ENCODE measurements at regions not wholly inside any gene's neighbourhood (a gene's known extent, or its start where the extent isn't known, plus 50 kb on each side); places are given as distances from the start of the nearest gene placed in this dataset.

GRCh38 chr19:31402529-31403316 lies 53.5 kb upstream of the TSHZ3 start:
- no peak for DNase-seq (ENCODE audit: low read depth, low spot score)

DNA sequence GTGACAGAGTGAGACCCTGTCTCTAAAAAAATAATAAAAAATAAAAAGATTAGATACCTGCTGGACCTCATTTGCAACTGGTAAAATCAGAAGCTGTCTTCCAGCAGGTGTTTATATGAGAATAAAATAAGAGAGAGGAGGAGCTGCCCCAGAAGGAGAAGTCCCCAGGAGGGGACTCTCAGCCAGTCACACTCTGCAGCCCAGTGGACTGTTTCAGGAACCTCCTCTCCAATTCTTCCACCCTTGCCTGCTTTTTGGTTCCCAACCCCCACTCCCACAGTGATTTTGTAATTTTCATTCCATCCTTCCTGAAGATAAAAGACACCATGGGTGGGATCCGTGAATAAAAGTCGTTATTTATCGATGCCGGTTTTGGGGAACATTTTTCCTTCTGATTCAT lies 56.9 kb upstream of the TSHZ3 start:
- DNase-seq (ENCODE audit: low read depth, low spot score): no peak

DNA sequence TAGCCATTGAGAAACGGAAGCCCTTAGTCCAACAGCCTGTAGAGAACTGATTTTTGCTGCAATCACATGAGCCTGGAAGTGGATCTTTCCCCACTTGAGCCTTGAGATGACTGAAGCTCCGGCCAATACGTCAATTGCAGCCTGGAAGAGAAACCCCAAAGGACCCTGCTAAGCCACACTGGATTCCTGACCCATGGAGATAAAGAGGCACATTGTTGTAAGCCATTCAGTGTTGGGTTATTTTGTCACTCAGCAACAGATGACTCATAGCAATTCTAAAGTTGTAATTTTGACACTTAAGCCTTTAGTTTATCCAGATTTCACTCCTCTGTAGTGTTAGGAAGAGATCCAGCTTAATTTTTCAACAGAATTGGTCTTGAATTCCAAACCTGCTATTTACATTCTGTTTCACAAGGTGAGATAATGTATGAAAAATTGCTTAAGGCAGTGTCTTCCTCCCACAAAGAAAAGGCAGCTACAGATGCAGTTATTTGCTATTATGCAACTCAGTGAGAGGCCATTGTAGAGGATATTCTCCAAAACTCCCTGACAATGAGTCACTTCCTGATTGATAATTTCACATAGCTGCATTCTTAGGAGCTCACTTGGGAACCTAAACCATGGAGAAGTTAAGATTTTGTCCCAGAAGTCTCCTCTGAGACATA lies 59.4 kb upstream of the TSHZ3 start:
- DNase-seq (ENCODE audit: low read depth, low spot score): no peak

GRCh38 chr19:31413353-31413752 lies 64.1 kb upstream of the TSHZ3 start:
- no peak for DNase-seq (ENCODE audit: low read depth, low spot score)

DNA sequence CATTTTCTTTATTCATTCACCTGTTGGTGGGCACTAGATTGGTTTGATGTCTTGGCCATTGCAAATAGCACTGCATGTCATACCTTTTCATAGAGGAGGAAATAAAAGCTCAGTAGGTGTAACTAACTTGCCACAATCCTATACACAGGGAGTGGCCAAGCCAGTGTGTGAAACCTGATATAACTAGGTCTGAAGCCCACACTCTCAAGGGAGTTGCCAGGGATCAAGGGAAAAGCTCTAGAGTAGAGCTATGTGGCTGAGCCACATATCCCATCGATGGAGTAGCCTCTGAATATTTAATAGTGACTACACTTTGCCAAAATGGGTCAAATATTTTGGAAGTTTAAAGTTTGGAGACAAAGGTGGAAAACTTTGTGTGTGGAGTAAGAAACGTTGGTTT lies 66.1 kb upstream of the TSHZ3 start:
- no peak for DNase-seq (ENCODE audit: low read depth, low spot score)

DNA sequence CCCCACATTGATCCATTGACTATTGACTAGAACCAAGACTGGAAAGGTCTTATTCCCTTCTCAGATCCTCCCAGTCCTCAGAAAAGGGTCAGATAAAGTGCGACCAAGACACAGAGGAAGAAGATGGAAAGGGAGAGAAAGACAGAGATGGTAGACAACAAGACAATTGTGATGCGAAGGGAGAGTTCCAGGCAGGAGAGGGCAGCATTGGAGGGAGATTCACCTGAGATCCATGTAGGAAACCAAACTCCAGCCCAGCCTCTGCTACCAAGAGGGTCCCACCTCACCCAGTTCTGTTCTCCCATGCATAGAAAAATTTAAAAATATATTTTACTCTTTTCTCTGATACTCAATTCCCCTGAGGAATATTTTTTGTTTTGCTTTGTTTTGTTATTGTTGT lies 67.3 kb upstream of the TSHZ3 start:
- DNase-seq (ENCODE audit: low read depth, low spot score): no peak

DNA sequence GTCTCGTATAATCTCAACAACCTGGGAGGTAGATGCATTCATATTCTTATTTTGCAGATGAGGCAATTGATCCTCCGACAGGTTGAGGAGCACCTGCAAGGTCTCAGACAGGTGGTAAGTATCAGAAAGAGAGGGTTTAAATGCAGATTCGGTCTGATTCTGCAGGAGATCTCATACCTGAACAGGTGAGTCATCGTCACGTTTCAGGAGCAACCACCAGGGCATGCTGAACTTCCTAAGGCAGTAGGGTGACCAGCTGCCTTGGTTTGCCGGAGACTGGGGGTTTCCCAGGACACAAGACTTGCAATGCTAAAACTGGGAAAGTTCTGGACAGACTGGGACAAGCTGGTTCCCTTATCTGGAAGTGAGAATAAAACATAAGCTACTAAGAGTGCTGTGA lies 68.8 kb upstream of the TSHZ3 start:
- DNase-seq (ENCODE audit: low read depth, low spot score): no peak

- no peak for DNase-seq (ENCODE audit: low read depth, low spot score)
These were observed 69.6 kb upstream of the TSHZ3 start for GRCh38 chr19:31418692-31419430.

GRCh38 chr19:31419871-31420445 lies 70.7 kb upstream of the TSHZ3 start:
- no peak for DNase-seq (ENCODE audit: low read depth, low spot score)

DNA sequence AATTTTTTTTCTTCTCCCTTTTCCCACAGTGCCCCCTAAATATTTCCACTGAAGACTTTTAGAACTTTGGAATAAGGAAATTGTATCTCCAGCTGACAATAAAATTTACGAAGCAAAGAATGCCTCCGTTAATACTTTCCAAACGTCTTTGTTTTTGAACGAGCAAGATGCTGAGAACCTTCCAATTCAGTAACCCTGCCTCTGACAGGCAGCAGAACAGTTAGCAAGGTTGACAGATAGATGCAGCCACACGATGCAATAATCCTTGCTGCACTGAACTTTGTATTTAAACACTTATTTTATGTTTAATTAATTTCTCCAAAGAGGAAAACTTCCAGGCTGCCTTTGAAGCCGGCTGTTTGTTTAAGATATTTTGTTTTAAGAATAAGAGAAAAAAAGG lies 71.8 kb upstream of the TSHZ3 start:
- no peak for DNase-seq (ENCODE audit: low read depth, low spot score)

GRCh38 chr19:31421856-31422255 lies 72.6 kb upstream of the TSHZ3 start:
- no peak for DNase-seq (ENCODE audit: low read depth, low spot score)

- no peak for DNase-seq (ENCODE audit: low read depth, low spot score)
These were observed 74.7 kb upstream of the TSHZ3 start for GRCh38 chr19:31423896-31424295.

DNA sequence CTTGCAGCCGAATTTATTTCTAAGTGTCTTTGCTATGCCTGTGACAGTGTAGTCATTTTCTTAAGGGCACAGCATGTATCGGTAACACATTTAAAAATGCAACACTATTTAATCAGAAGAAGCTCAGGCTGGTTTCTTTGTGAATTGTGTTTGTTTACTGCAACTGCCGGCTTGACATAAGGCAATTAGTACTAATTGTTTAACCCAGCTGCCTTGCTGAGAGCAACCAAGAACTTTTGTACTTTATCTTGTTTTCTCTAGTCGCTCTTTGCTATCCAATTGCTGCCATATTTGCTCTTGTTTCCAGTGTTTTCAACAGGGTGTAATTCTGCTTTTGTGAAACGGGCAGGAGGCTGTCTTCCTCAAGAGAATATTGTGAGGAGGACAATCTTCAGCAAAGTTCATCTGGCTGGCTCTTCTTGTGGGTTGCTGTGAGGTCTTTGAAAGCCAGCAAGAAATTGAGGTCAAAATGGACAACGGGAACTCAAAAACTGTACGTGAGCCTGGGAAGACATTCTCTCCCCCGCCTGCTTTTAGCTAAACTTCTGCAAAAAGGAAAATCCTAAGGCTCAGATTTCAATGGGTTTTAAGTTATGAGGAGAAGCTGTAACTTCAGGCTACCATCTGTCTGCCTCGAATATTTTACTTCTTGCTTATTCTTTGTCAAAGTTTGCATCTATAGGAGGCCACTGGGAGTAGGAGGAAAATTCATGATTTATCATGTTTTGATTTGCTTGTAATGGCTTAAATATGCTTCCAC lies 75.8 kb upstream of the TSHZ3 start:
- no peak for DNase-seq (ENCODE audit: low read depth, low spot score)

GRCh38 chr19:31427857-31428256 lies 78.6 kb upstream of the TSHZ3 start:
- DNase-seq (ENCODE audit: low read depth, low spot score): no peak

DNA sequence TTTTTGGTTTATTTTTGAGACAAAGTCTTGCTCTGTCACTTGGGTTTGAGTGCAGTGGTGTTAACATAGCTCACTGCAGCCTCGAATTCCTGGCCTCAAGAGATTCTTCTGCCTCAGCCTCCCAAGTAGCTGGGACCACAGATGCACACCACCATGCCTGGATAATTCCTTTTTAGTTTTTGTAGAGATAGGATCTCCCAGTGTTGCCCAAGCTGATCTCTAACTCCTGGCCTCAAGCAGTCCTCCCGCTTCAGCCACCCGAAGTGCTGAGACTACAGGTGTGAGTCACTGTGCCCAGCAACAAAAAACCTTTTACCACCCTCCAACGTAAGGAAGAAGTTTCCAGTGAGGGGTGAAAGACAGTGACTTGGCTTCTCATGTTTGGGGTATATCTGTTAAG lies 81.1 kb upstream of the TSHZ3 start:
- no peak for DNase-seq (ENCODE audit: low read depth, low spot score)

DNA sequence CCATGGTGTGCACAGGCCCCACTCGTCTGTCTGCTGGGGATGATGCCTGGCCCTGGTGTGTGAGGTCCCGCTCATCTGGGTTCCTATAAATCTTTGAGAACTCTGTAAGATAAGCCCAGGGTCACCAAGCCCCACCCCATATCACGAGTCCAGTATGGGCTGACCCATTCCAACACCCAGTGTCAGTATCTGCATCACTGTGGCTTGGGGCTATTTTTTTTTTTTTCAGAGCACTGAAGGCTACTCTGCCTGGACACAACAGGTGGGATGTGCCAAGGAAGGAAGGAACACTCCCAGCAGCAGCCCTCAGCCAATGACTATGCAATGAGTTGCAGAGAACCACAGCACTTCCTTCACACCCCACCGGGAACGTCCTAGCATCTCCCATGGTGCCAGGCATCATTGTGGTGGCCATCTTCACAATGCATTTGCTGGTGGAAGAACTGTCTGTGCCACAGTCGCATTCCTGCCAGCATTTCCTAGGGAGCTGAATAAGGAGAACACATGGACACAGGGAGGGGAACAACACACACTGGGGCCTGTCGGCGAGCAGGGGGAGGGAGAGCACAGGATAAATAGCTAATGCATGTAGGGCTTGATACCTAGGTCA lies 83.1 kb upstream of the TSHZ3 start:
- DNase-seq (ENCODE audit: low read depth, low spot score): no peak

DNA sequence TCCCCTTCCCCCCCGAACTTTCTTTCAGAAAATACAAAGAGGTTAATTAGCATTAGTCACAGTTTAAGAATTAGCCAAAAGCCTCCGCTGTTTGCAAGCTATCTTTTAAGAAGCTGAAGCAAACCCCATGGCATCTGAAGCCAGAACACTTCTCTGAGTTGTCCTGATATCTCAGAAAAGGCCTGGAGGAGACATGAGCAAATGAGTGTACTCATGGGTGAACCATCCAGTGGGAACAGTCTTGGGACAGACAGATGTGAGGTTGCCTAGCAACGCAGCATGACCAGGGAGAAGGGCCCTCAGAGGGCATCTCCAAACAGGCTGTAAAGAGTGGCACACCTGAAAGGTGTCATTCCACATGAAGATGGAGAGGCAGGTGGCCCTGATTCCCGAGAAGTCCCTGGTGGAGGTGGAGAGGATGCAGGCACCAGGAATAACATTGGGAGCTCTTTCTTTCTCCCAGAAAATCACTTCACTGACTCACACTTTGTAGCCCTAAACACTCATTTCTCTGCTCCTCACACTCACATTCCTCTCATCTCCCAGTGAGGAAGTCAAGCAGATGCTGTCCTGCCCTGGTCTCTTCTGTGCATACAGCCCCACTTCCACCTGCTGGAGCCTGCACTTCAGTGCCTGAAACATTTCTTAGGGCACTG lies 87.0 kb upstream of the TSHZ3 start:
- no peak for DNase-seq (ENCODE audit: low read depth, low spot score)

DNA sequence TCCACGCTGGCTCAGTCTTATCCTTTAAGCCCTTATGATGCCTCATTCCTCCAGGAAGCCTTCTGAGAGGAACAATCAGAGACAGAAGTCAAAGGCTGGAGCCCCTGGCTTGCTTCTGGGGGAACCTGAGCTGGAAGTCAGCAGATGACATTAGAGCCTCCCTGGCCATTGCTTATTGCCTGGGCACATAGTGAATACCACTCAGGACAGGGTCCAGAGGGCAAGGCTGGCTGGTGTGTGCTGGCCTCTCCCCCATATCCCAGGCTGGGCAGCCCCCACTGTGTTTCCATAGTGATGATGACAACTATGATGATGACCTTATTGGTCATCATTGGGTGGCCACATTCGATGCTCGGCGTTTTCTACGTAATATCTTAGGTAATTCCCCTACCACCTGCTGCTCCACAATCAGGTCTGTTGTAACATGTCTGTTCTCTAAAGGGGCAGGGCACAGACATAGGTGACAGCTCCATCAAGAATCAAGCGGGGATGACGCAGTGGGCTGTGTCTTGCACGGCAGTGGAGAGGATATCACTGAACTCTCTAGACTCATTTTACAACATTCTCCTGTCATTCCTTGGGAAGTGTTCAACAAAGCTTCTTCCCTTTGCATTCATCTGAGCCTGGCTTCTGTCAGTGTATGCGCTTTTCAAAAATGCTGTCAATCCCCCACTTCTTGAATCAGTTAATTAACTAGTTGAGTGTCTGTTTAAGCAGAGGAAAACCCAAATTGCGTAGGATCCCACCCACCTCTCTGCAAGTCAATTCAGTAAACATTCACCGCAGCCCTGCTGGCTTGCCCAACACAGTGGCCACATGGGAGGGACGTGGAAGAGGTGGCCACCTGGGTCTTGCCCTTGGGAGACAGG lies 89.4 kb upstream of the TSHZ3 start:
- no peak for DNase-seq (ENCODE audit: low read depth, low spot score)

- DNase-seq (ENCODE audit: low read depth, low spot score): no peak
These were observed 90.0 kb upstream of the TSHZ3 start for GRCh38 chr19:31439270-31439573.

GRCh38 chr19:31444931-31445330 lies 95.7 kb upstream of the TSHZ3 start:
- no peak for DNase-seq (ENCODE audit: low read depth, low spot score)

Measured in activated naive CD8-positive, alpha-beta T cell treated with anti-CD3 and anti-CD28 coated beads, Interleukin-2, amount 50 U/mL, for 16 hours (primary cell).